DND-41 (cell line): ENCODE measurements at regions not wholly inside any gene's neighbourhood (a gene's known extent, or its start where the extent isn't known, plus 50 kb on each side); places are given as distances from the start of the nearest gene placed in this dataset.

Experiments used
- CTCF ChIP-seq: IDR thresholded peaks from 2 replicates; pipeline ENCODE4 v1.5.1; 2012; ENCODE audit warnings: borderline replicate concordance, low read length, moderate library complexity, mild to moderate bottlenecking; ENCODE audit not compliant: poor library complexity, severe bottlenecking; ENCODE audit errors: extremely low read depth
- EZH2 ChIP-seq: IDR thresholded peaks from 3 replicates; pipeline ENCODE4 v1.6.1; 2012; ENCODE audit warnings: borderline replicate concordance, low read depth, mild to moderate bottlenecking, moderate library complexity, low read length, inconsistent platforms; ENCODE audit not compliant: severe bottlenecking

GRCh38 chr6:105510746-105511145, 107.9 kb upstream of the PREP start:
- TF ChIP-seq CTCF (no peak), EZH2 (no peak)
